Activated T-helper 1 cell treated with Interleukin-2 at 50 U/mL for 16 hours (primary cell): ENCODE measurements at regions not wholly inside any gene's neighbourhood (a gene's known extent, or its start where the extent isn't known, plus 50 kb on each side); places are given as distances from the start of the nearest gene placed in this dataset.
"Not testable (repeated sequence)": the region's sequence is repeated elsewhere in the genome, so short reads cannot be mapped to it uniquely, and the experiment has no call there.

ENCODE experiments used
- DNase-seq: peaks from one replicate; pipeline ENCODE4 v3.0.0-alpha.2; 2020; ENCODE audit warnings: low read depth

- DNase-seq = no peak
These were observed 168.0 kb upstream of the HMGA2 start for GRCh38 chr12:65656156-65656882.

- no peak for DNase-seq
These were observed 167.4 kb upstream of the HMGA2 start for GRCh38 chr12:65656891-65657351.

- no peak for DNase-seq
These were observed 166.6 kb upstream of the HMGA2 start for GRCh38 chr12:65657635-65658034.

GRCh38 chr12:65658360-65658759 is 165.9 kb upstream of the HMGA2 start:
- DNase-seq = no peak

- DNase-seq = no peak
These were observed 164.6 kb upstream of the HMGA2 start for GRCh38 chr12:65659681-65660080.

- no peak for DNase-seq
These were observed 164.2 kb upstream of the HMGA2 start for GRCh38 chr12:65660096-65660495.

- no peak for DNase-seq
These were observed 163.4 kb upstream of the HMGA2 start for GRCh38 chr12:65660836-65661235.

GRCh38 chr12:65662590-65662989 is 161.7 kb upstream of the HMGA2 start:
- DNase-seq = no peak

GRCh38 chr12:65663097-65663496 is 161.2 kb upstream of the HMGA2 start:
- DNase-seq = no peak

GRCh38 chr12:65663648-65664047 is 160.6 kb upstream of the HMGA2 start:
- no peak for DNase-seq

- DNase-seq = no peak
These were observed 159.5 kb upstream of the HMGA2 start for GRCh38 chr12:65664715-65665250.

GRCh38 chr12:65665817-65666216 is 158.5 kb upstream of the HMGA2 start:
- DNase-seq = no peak

GRCh38 chr12:65666876-65667275 is 157.4 kb upstream of the HMGA2 start:
- DNase-seq = no peak

- DNase-seq = no peak
These were observed 156.4 kb upstream of the HMGA2 start for GRCh38 chr12:65667932-65668331.

- DNase-seq = no peak
These were observed 155.1 kb upstream of the HMGA2 start for GRCh38 chr12:65668981-65669695.

GRCh38 chr12:65670775-65671174 is 153.5 kb upstream of the HMGA2 start:
- no peak for DNase-seq

- no peak for DNase-seq
These were observed 151.8 kb upstream of the HMGA2 start for GRCh38 chr12:65672441-65672840.

GRCh38 chr12:65673156-65673690 is 151.1 kb upstream of the HMGA2 start:
- no peak for DNase-seq

- no peak for DNase-seq
These were observed 150.6 kb upstream of the HMGA2 start for GRCh38 chr12:65673732-65674131.

- DNase-seq = no peak
These were observed 149.1 kb upstream of the HMGA2 start for GRCh38 chr12:65675141-65675621.

- DNase-seq = not testable (repeated sequence)
These were observed 146.1 kb upstream of the HMGA2 start for GRCh38 chr12:65678172-65678571.

GRCh38 chr12:65681226-65681625 is 143.1 kb upstream of the HMGA2 start:
- DNase-seq = no peak

- DNase-seq = no peak
These were observed 142.2 kb upstream of the HMGA2 start for GRCh38 chr12:65682112-65682511.
